HL-60 (cell line): ENCODE measurements at regions not wholly inside any gene's neighbourhood (a gene's known extent, or its start where the extent isn't known, plus 50 kb on each side); places are given as distances from the start of the nearest gene placed in this dataset.

Experiments
- CTCF ChIP-seq: IDR thresholded peaks from one replicate; pipeline ENCODE4 v1.5.1; 2011; ENCODE audit warnings: low read length, control low read depth, inconsistent platforms; ENCODE audit not compliant: insufficient read depth
- POLR2AphosphoS5 ChIP-seq: IDR thresholded peaks from 2 replicates; pipeline ENCODE4 v1.6.1; 2012; ENCODE audit warnings: low read depth
- TF ChIP-seq, protein P1 (sequence below): IDR thresholded peaks from 2 replicates; pipeline ENCODE4 v1.6.1; 2012; ENCODE audit warnings: low read depth; ENCODE audit not compliant: insufficient replicate concordance

DNA sequence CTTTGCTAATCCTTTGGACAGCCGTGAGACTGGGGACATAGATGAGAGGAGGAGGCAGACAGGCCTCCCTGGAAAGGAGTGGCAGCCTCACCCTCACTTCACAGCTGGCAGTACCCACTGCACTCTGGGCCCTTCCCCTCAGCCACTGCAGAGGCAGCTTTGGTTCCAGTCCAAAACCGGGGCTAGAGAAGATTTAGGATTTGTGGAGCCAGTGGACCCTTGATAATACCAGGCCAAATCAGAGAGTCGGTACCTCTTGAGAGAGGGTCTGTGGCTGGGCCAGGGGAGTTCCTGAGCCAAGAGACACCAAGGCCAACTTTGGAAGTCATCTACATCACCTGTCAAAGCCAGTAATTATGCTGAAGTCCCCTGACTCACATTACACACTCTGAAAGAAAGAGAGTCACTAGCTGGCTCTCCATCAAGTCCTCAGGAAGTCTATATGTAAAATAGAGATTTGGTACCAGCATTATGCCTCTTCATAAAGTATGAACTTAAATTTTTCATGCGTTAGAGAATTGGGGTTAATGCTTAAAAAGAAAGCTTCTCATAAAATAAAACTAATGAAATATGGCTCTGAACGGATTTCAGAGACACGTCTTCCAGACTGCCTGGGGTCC is 244.1 kb upstream of the SEMA6D start:
- TF ChIP-seq POLR2AphosphoS5 (no peak), CTCF (no peak)
- TF ChIP-seq, protein P1, sequence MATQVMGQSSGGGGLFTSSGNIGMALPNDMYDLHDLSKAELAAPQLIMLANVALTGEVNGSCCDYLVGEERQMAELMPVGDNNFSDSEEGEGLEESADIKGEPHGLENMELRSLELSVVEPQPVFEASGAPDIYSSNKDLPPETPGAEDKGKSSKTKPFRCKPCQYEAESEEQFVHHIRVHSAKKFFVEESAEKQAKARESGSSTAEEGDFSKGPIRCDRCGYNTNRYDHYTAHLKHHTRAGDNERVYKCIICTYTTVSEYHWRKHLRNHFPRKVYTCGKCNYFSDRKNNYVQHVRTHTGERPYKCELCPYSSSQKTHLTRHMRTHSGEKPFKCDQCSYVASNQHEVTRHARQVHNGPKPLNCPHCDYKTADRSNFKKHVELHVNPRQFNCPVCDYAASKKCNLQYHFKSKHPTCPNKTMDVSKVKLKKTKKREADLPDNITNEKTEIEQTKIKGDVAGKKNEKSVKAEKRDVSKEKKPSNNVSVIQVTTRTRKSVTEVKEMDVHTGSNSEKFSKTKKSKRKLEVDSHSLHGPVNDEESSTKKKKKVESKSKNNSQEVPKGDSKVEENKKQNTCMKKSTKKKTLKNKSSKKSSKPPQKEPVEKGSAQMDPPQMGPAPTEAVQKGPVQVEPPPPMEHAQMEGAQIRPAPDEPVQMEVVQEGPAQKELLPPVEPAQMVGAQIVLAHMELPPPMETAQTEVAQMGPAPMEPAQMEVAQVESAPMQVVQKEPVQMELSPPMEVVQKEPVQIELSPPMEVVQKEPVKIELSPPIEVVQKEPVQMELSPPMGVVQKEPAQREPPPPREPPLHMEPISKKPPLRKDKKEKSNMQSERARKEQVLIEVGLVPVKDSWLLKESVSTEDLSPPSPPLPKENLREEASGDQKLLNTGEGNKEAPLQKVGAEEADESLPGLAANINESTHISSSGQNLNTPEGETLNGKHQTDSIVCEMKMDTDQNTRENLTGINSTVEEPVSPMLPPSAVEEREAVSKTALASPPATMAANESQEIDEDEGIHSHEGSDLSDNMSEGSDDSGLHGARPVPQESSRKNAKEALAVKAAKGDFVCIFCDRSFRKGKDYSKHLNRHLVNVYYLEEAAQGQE = no peak
